A549 (cell line): ENCODE measurements at regions not wholly inside any gene's neighbourhood (a gene's known extent, or its start where the extent isn't known, plus 50 kb on each side); places are given as distances from the start of the nearest gene placed in this dataset.

Experiments used
- ATAC-seq, 2 experiments: fragments of 200-7000 bp in 1 of 2; fragments of >200 bp in 1 of 2; cut with Nextera tagmentation in 1 of 2; cut with Tn5 transposase in 1 of 2; 3 replicates each; pipeline versions ENCODE4 v1.8.0 to v1.9.1; 2018 to 2020; ENCODE audit warnings: mild to moderate bottlenecking in 1 of 2, moderate library complexity in 1 of 2
- CTCF ChIA-PET: fragments of 300-600 bp; sonication (Branson Sonifier 250); formaldehyde crosslinking; extraction: SDS; loops from one replicate; lab custom pipeline; 2021; ENCODE audit warnings: antibody characterized with exemption, inconsistent platforms; lab: Yijun Ruan, JAX
- POLR2A ChIA-PET: fragments of 350-600 bp; formaldehyde crosslinking; extraction: SDS; loops from one replicate; lab custom pipeline; 2021; ENCODE audit warnings: antibody characterized with exemption, inconsistent platforms; lab: Yijun Ruan, JAX
- DNase-seq, 2 experiments: peaks; one replicate each; pipeline versions ENCODE4 v3.0.0 to v3.0.0-alpha.2; 2011 to 2016; ENCODE audit warnings: low read depth in 1 of 2, low spot score in 1 of 2
- FAIRE-seq: peaks from 2 replicates; lab custom pipeline; 2011; peaks lifted over from hg19 to GRCh38; lab: Jason Lieb, UNC
- H3K27ac ChIP-seq, 2 experiments: fragments of >200 bp; sonication (Bioruptor Twin); formaldehyde crosslinking; 3 replicates each; pipeline ENCODE4 v1.5.1; 2016 to 2017
- H3K4me1 ChIP-seq: fragments of >200 bp; sonication (Bioruptor Twin); formaldehyde crosslinking; 3 replicates; pipeline ENCODE4 v1.6.1; 2016
- H3K4me2 ChIP-seq: fragments of >200 bp; sonication (Bioruptor Twin); formaldehyde crosslinking; 3 replicates; pipeline ENCODE4 v1.6.1; 2016
- H3K4me3 ChIP-seq: fragments of >200 bp; sonication (Bioruptor Twin); formaldehyde crosslinking; 3 replicates; pipeline ENCODE4 v1.5.1; 2016
- H3K9me3 ChIP-seq: fragments of >200 bp; sonication (Bioruptor Twin); formaldehyde crosslinking; 3 replicates; pipeline ENCODE4 v1.6.1; 2016
- BCL3 ChIP-seq: fragments of >200 bp; sonication (Bioruptor Twin); formaldehyde crosslinking; IDR thresholded peaks from 3 replicates; pipeline ENCODE4 v1.6.1; 2016
- CBX2 ChIP-seq: fragments of 200-600 bp; sonication (generic); IDR thresholded peaks from 2 replicates; pipeline ENCODE4 v1.6.1; 2016; ENCODE audit warnings: low read depth, mild to moderate bottlenecking, borderline replicate concordance
- CEBPB ChIP-seq, 2 experiments: fragments of >200 bp in 1 of 2; sonication (Bioruptor Twin) in 1 of 2; formaldehyde crosslinking in 1 of 2; IDR thresholded peaks; 2 replicates each; pipeline ENCODE4 v1.6.1; 2012 to 2016
- EHF ChIP-seq: fragments of 250-450 bp; sonication (Bioruptor Pico); IDR thresholded peaks from 2 replicates; pipeline ENCODE4 v1.5.0; 2020; ENCODE audit warnings: mild to moderate bottlenecking
- FOSB ChIP-seq: fragments of 250-450 bp; sonication (Bioruptor Pico); IDR thresholded peaks from 2 replicates; pipeline ENCODE4 v1.5.0; 2020; ENCODE audit warnings: mild to moderate bottlenecking, moderate library complexity
- HOXB13 ChIP-seq: fragments of 250-450 bp; sonication (Bioruptor Pico); IDR thresholded peaks from 2 replicates; pipeline ENCODE4 v1.5.0; 2020; ENCODE audit warnings: low read depth, mild to moderate bottlenecking, moderate library complexity
- HOXB5 ChIP-seq: fragments of 250-450 bp; sonication (Bioruptor Pico); IDR thresholded peaks from 2 replicates; pipeline ENCODE4 v1.5.0; 2020; ENCODE audit warnings: mild to moderate bottlenecking, moderate library complexity
- JUNB ChIP-seq: fragments of >200 bp; sonication (Bioruptor Twin); formaldehyde crosslinking; IDR thresholded peaks from 2 replicates; pipeline ENCODE4 v1.6.1; 2016
- KDM1A ChIP-seq: fragments of 200-600 bp; sonication (generic); IDR thresholded peaks from 2 replicates; pipeline ENCODE4 v1.6.1; 2016; ENCODE audit warnings: low read depth, mild to moderate bottlenecking
- MYC ChIP-seq: IDR thresholded peaks from 2 replicates; pipeline ENCODE4 v1.6.1; 2012; ENCODE audit warnings: mild to moderate bottlenecking, inconsistent platforms, low read length, improper control_type of control experiment, borderline replicate concordance
- POLR2AphosphoS2 ChIP-seq: conservative IDR thresholded peaks from 2 replicates; pipeline ENCODE4 v1.6.1; 2012; ENCODE audit warnings: low read length, improper control_type of control experiment, inconsistent platforms
- REST ChIP-seq: fragments of 200-600 bp; sonication (generic); IDR thresholded peaks from 2 replicates; pipeline ENCODE4 v1.6.1; 2016; ENCODE audit warnings: antibody characterized with exemption, mild to moderate bottlenecking, moderate library complexity
- RFX5 ChIP-seq: fragments of 450-650 bp; IDR thresholded peaks from 2 replicates; pipeline ENCODE4 v1.7.1; 2014; ENCODE audit warnings: antibody characterized with exemption, mild to moderate bottlenecking, moderate library complexity
- ZFP36 ChIP-seq: fragments of 450-650 bp; IDR thresholded peaks from 2 replicates; pipeline ENCODE4 v1.6.1; 2014; ENCODE audit warnings: borderline replicate concordance; ENCODE audit not compliant: partially characterized antibody
- ZNF302 ChIP-seq: fragments of 250-450 bp; sonication (Bioruptor Pico); IDR thresholded peaks from 2 replicates; pipeline ENCODE4 v1.9.0; 2021; ENCODE audit warnings: inconsistent platforms, mild to moderate bottlenecking, moderate library complexity
- ZSCAN20 ChIP-seq: fragments of 250-450 bp; sonication (Bioruptor Pico); IDR thresholded peaks from 2 replicates; pipeline ENCODE4 v1.8.0; 2022; ENCODE audit warnings: mild to moderate bottlenecking, moderate library complexity
- WGBS: methylation state at CpG from one replicate; pipeline ENCODE4 v1.1.6; 2017; ENCODE audit errors: missing lambda C conversion rate; 5-methylcytosine and 5-hydroxymethylcytosine counted together
- TF ChIP-seq, protein P1 (sequence below): IDR thresholded peaks from 2 replicates; pipeline ENCODE4 v1.6.1; 2012; ENCODE audit warnings: low read depth, borderline replicate concordance

DNA sequence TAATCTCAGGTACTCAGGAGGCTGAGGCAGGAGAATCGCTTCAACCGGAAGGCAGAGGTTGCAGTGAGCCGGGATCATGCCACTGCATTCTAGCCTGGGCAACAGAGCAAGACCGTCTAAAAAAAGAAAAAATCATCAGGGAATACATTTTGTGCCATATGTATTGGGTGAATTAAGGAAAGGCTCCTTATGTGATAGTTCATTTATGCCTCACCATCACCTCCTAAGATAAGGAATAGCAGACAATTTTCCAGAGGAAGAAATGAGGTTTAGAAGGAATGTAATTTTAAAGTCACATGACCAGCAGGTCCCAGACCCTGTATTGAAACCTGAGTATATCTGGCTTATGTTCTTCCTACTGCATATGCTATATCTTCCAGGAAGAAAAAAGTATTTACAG lies 93.9 kb upstream of the FOXC1 start:
- no peak for FAIRE-seq
- Histone ChIP-seq H3K4me3 (no peak overlapping the region), H3K27ac (no peak overlapping the region), H3K4me2 (no peak overlapping the region), H3K4me1 (no peaks in the 10 kb centered on the region), H3K9me3 (no peaks in the 10 kb centered on the region)
- 69% methylated on average over 4 of the region's 4 CpGs for WGBS
- no peak for DNase-seq
- no peak for ATAC-seq
- TF ChIP-seq POLR2AphosphoS2 (no peak), ZSCAN20 (CRISPR knock-in tag) (no peak), KDM1A (no peak), HOXB13 (no peak), HOXB5 (no peak), CBX2 (no peak), CEBPB (IDR thresholded peaks at IDR 0.05) (no peak), ZNF302 (CRISPR knock-in tag) (no peak), EHF (CRISPR knock-in tag) (no peak), BCL3 (no peak), REST (no peak), ZFP36 (no peak)
- TF ChIP-seq, protein P1, sequence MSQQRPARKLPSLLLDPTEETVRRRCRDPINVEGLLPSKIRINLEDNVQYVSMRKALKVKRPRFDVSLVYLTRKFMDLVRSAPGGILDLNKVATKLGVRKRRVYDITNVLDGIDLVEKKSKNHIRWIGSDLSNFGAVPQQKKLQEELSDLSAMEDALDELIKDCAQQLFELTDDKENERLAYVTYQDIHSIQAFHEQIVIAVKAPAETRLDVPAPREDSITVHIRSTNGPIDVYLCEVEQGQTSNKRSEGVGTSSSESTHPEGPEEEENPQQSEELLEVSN, result no peak
- POLR2A ChIA-PET, result no interaction called here
- CTCF ChIA-PET, result interaction anchor here (1.2 kb wide), 1 partner anchor 14 kb away, joined by 3 read pairs; no protein-coding TSS in a partner anchor

- ChIA-PET POLR2A (no interaction called here), CTCF (interaction anchor here (0.9 to 1.2 kb wide), 2 partner anchors 10 to 13 kb away, joined by 3 read pairs; no protein-coding TSS in a partner anchor)
- H3K9me3 ChIP-seq, result no peaks in the 10 kb centered on the region
- WGBS, result 54% methylated on average over 14 of the region's 14 CpGs
- TF ChIP-seq MYC (no peak), REST (no peak), RFX5 (no peak), FOSB (CRISPR knock-in tag) (no peak), JUNB (no peak)
- no peak for DNase-seq
- no peak overlapping the region for H3K4me3 ChIP-seq
- no peaks in the 10 kb centered on the region for H3K4me1 ChIP-seq
- no peak overlapping the region for H3K27ac ChIP-seq
- no peak for FAIRE-seq
- H3K4me2 ChIP-seq, result no peak overlapping the region
- no peak for ATAC-seq
Observed at GRCh38 chr6:1516742-1517520, 92.8 kb upstream of the FOXC1 start.
